Activated T-helper 1 cell treated with anti-CD3 and anti-CD28 coated beads, Interleukin-2, amount 50 U/mL, for 16 hours (primary cell): ENCODE measurements at regions not wholly inside any gene's neighbourhood (a gene's known extent, or its start where the extent isn't known, plus 50 kb on each side); places are given as distances from the start of the nearest gene placed in this dataset.
"Not testable (repeated sequence)": the region's sequence is repeated elsewhere in the genome, so short reads cannot be mapped to it uniquely, and the experiment has no call there.

ENCODE experiments used
- DNase-seq, 2 donors: peaks; one replicate each; pipeline ENCODE4 v3.0.0-alpha.2; 2020; ENCODE audit warnings: low read depth in 1 of 2, low spot score in 1 of 2

GRCh38 chr2:204412782-204413181 lies 132.5 kb upstream of the PARD3B start:
- DNase-seq: not testable (repeated sequence)

- DNase-seq: no peak
Measured at GRCh38 chr2:204415406-204416181, 129.7 kb upstream of the PARD3B start.

GRCh38 chr2:204416236-204416635 lies 129.0 kb upstream of the PARD3B start:
- DNase-seq: no peak

GRCh38 chr2:204425821-204426220 lies 119.5 kb upstream of the PARD3B start:
- no peak for DNase-seq

- DNase-seq: no peak
Measured at GRCh38 chr2:204428675-204429074, 116.6 kb upstream of the PARD3B start.

- no peak for DNase-seq
Measured at GRCh38 chr2:204431529-204431928, 113.7 kb upstream of the PARD3B start.

GRCh38 chr2:204432196-204432595 lies 113.1 kb upstream of the PARD3B start:
- DNase-seq: no peak

- no peak for DNase-seq
Measured at GRCh38 chr2:204434660-204435462, 110.4 kb upstream of the PARD3B start.

- no peak for DNase-seq
Measured at GRCh38 chr2:204436230-204436629, 109.0 kb upstream of the PARD3B start.

- DNase-seq: no peak
Measured at GRCh38 chr2:204437408-204437807, 107.9 kb upstream of the PARD3B start.

- DNase-seq: no peak
Measured at GRCh38 chr2:204437815-204438756, 107.2 kb upstream of the PARD3B start.

GRCh38 chr2:204441316-204441715 lies 104.0 kb upstream of the PARD3B start:
- DNase-seq: no peak

GRCh38 chr2:204445149-204445548 lies 100.1 kb upstream of the PARD3B start:
- DNase-seq: no peak

GRCh38 chr2:204447722-204448121 lies 97.6 kb upstream of the PARD3B start:
- no peak for DNase-seq

GRCh38 chr2:204449977-204450376 lies 95.3 kb upstream of the PARD3B start:
- no peak for DNase-seq

- no peak for DNase-seq
Measured at GRCh38 chr2:204451766-204452165, 93.5 kb upstream of the PARD3B start.

- no peak for DNase-seq
Measured at GRCh38 chr2:204452464-204453023, 92.7 kb upstream of the PARD3B start.

- no peak for DNase-seq
Measured at GRCh38 chr2:204453730-204454167, 91.5 kb upstream of the PARD3B start.

- no peak for DNase-seq
Measured at GRCh38 chr2:204454672-204455380, 90.4 kb upstream of the PARD3B start.

- no peak for DNase-seq
Measured at GRCh38 chr2:204468746-204469429, 76.4 kb upstream of the PARD3B start.
